HG03442 (cell line): ENCODE measurements at regions not wholly inside any gene's neighbourhood (a gene's known extent, or its start where the extent isn't known, plus 50 kb on each side); places are given as distances from the start of the nearest gene placed in this dataset.

Experiments used
- ATAC-seq: cut with Tn5 transposase; IDR thresholded peaks from one replicate; pipeline ENCODE4 v1.9.1; 2021; ENCODE audit warnings: mild to moderate bottlenecking, moderate library complexity; ENCODE audit not compliant: unreplicated experiment

DNA sequence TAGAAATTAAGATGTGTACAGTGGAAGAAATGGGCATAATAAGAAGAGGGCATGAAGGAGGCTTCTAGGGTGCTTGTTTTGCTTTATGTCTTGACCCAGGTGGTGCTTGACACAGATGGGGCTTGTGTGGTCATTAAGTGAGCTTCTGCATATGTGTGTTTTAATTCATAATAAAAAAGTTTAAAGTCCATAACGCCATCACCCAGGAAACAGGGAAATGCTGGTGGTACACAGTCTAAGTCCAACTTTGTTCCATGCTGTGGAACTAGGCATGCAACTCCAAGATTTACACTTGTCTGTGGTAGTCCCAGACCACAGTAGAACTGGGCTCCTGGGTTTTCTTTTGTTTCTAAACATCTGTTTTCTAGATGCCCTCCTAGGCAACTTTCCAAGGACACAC is 511.9 kb downstream of the MID1IP1 start:
- ATAC-seq: no peak

DNA sequence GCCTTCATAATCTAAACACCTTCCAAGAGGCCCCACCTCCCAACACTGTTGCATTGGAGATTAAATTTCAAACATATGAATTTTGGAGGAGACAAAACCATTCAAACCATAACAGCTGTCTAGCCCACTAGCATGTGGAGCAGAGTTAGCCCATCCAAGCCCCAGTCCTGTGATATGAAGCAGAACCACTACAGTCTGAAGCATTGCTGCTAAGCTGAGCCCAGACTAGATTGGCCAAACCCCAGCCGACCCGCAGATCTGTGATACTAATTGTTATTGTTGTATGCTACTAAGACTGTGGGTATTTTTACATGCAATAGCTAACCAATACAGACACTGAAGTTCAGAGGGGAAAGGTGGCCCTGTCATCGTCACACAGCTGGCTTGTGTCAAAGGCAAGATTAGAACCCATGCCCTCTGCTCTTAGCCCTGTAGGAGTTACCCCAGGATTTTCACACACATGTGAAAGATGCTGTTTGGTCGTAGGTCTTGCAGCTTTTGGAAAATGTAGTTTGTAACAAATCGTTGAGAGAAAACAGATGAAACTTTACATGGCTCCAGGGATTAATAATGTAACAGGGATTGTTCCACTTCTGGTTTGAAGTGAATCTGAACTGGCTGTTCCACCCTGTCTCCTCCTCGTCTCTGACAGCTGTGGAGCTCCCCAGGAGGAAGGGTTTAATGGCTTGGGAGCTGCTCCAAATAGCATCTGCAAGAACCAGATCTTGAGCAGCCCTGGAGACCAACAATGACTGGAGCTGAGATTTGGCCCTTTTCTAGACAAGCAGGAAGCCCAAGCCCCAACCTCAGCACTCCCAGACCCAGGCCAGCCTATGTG is 517.5 kb downstream of the MID1IP1 start:
- ATAC-seq: no peak

DNA sequence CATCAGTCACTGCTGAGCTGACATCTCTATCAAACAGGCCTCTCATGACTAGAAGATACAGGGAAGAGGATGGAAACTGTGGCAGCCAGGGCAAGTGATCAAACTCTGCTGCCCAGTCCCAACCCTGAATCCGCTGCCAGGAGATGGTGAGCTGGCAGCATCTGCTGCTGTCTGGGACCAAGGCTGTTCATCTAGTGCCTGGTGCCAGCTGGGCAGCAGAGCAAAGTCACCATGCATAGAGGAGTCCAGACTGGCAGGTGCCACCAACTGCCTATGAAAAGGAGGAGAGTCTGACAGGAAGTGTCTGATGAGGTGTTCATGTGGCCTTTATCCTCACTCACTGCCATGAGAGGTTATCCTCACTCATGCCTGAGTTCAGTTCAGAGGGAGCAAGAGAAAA is 518.9 kb downstream of the MID1IP1 start:
- ATAC-seq: no peak

DNA sequence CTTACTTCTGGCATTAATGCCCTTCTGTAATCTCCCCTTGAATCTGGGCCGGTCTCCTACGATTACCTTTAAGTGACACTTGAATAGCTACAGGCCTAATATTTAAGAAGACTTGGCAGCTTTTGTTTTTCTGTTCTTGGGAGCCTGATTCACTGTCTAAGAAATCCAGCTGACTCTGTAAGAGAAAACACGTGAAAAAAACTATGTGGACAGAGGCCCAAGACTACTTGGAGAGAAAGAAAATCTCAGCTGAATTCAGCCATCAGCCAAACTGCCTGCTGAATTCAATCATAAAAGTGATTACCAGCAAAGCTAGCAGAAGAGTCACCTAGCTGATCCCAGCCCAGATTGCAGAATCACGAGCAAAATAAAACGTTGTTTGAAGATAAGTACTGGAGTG is 521.2 kb downstream of the MID1IP1 start:
- ATAC-seq: no peak

DNA sequence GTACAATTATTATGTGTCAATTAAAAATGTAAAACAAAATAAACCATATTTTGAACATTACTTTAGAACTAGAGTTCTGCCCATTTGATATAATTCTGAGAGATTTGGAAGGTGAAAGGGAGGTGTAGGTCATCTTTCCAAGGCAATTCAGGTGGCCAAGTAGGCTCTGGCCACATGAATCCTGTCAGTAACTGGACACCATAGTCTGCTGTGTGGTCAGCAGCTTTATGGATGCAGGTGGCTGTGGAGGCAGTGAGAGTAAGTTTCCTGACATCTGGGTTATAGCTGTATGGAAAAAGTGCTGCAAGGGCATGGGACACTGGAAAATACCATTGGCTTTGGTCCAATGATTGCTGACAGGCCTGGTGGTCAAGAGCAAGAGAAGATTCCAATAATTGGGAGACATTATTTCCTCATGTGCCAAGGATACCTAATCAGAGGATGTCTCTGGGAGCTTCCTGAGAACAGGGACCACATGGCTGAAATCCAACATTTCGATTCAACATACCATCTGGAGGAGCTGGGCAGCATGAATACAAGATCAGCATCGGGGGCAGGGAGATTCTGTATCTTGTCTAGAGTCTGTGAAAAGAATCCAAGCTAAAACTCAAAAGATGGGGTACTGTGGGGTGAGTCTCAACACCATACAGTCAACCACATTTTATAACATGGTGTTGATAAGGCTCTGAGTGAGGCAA is 523.1 kb downstream of the MID1IP1 start:
- no peak for ATAC-seq

DNA sequence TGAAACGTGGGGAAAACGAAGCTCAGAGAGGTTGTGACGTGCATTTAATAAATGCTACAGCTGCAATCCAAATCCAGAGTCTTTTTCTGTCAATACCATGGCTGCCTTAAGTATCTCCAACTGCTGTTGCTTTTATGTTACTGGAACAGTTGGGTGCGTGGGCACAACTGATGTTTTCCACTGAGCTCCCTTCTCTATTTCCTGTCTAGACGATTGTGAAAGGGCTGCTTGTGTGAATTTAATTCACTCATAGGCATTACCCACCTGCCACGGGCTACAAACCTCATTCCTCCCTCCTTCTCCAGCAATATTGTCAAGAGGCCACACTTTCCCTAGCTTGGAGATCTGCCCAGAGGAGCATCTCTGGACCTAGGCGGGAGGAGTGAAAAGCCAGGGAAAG is 526.0 kb downstream of the MID1IP1 start:
- no peak for ATAC-seq

DNA sequence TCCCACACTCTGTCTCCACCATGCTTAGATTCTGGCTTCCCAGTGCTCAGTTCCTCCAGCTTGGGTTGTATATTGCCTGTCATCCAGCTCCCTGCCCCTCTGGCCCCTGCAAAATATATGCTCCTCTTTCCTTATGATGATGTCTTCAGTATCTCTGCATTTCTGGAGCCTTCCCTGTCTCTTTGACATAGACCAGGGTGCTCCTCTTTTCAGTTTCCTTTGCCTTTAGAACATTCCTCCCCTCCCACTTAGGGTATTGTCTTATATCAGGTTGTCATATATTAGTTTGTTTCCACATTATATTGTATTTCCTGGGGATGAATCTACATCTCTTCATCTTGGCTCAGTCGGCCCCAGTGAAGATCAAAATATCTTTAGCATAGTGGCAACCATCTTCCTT is 526.4 kb downstream of the MID1IP1 start:
- no peak for ATAC-seq

DNA sequence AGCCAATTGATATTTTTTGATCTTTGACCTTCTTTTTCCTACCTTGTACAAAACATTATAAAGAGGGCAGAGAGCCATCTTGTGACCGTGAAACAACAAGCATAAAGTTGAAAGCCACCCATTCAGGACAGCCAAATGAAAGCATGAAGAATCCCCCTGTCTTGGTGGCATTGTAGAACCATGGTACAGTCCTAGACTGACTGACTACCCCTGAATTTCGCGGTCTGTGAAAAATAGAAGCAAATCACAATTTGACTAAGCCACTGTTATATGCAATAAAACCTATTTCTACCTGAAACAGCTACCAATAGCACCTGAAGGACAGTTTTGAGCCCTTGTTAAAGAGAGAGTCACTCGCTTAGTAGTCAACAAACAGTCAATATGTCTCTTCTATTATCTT is 527.4 kb downstream of the MID1IP1 start:
- no peak for ATAC-seq

DNA sequence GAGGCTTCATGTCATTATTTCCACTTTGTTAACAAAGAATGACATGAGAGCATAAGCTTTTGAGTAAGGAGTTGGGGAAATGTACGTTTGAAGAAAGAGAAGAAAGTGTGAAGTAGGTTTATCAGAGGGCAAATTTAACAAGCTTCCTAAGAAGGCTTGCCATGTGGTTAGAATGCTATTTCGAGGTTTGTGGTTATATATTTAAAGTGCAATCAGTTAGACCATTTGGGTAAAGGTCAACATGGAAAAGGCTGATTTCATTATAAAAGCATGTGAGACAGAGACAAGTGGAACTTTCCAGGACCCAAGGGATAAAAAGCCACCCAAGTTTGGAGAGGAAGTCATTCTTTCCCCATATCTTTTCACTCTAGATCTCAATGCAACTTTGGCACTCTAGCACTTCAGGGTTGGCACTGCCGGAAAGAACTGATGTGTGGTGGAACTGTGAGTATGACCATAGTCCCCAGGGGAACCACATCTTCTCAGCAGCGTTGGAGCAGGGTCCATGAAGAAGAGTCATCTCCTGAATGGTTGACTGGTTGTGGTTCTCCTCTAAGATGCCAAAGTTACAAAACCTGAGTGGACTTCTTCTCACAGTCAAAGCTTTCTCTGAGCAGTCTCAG is 529.9 kb downstream of the MID1IP1 start:
- peak; percentile 78 for ATAC-seq

DNA sequence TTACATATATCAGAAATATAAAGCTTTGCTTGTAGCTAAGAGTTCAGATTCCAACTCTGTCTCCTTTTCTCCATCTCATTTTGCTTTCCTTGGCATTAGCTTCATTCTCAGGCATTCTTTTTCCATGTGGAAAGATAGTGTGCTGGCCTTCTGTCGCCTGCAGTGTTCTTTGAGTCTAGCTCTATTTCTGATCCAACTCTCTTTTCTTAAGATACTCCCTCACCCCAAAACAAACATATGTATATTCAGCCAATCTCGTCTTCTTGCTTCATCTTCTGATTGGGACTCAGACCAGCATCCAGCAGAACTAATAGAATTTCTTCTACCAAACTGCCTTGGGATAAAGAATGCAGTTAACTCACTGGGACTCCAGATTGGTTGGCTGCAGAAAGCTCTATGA is 532.2 kb downstream of the MID1IP1 start:
- ATAC-seq: no peak

DNA sequence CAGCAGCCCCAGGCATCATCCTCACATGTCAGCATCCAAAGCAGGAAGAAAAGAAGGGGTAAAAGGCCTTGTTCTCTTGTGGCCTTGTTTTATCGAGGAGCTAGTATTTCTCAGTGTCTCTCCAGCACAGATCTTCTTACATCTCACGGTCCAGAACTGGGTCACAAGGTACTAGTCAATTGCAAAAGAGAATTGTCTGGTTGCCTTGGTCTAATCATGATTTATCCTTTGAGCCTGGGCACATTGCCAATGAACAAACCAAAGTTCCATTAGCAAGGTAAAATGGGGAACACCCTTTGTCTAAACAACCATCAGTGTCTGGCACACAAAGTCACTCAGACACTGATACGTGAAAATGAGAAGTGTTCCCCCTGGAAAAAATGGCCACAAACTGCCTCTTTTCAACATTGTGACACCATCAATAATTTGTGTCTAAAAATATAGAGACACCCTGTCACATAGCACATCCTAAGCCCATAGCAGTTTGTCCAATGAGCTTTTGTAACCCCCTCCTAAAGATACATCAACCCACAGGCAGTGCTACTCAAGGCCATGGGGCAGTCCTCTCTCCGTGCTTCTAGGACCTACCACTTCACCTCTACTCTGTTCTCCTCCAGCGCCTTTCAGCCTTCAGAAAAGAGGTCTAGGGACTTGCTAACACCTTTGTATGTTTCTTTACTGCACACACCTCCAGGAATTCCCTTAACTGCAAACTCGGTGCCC is 534.4 kb downstream of the MID1IP1 start:
- no peak for ATAC-seq

DNA sequence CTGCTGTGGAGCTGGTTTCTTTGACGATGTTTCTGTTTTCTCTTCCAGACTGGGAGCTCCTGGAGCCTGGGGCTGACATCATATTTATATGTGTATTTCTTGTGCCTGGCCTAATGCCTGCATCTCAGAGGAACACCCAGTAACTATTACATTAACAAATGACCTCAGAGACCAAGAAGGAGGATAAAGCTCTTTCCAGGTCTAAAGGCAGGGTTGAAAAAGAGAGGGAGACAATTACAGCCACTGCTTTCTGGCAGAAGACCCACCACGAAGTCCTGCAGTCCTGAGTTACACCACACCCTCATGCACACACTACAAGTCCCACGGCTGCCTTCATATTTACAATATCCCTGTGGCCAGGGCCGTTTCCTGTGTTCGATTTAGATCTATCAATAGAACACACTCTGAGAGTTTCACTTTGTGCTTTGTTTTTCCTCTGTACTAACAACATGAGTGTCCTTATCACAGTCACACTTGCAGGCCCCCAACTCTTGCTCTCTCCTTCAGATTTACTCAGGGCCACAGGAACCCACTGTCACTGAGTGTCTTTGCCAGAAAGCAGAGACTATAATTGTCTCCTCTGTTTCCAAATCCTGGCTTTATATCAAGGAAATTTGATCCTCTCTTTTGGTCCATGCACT is 535.5 kb downstream of the MID1IP1 start:
- peak; percentile 83 for ATAC-seq

DNA sequence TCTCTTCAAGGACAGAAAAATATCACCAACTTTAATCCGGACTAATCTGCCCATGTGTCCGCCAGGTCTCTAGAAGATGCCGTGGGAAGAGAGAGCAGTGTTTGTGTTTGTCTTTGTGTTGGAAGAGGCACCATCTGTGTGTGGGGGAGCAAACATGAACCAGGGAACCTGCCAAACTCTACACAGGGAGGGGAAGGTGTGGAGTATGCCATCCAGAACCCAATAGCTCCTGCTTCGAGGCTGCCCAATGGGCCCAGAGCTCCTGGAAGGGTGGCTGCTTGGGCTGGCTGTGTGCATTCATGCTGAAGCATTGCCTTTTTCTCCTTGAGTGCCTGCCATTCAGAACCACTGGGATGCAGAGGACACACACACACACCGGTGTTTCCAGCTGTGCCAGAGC is 536.2 kb downstream of the MID1IP1 start:
- ATAC-seq: no peak

DNA sequence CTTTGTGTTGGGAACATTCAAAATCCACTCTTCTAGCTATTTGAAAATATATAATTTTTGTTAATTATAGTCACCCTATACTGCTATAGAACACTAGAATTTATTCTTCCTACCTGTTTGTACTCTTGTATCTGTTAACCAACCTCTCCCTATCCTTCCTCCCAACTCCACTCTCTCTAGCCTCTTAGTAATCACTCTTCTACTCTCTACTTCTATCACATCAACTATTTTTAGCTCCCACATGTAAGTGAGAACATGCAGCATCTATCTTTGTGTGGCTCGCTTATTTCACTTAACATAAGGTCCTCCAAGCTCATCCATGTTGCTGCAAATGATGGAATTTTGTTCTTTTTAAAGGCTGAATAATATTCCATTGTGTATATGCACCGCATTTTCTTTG is 537.3 kb downstream of the MID1IP1 start:
- no peak for ATAC-seq

DNA sequence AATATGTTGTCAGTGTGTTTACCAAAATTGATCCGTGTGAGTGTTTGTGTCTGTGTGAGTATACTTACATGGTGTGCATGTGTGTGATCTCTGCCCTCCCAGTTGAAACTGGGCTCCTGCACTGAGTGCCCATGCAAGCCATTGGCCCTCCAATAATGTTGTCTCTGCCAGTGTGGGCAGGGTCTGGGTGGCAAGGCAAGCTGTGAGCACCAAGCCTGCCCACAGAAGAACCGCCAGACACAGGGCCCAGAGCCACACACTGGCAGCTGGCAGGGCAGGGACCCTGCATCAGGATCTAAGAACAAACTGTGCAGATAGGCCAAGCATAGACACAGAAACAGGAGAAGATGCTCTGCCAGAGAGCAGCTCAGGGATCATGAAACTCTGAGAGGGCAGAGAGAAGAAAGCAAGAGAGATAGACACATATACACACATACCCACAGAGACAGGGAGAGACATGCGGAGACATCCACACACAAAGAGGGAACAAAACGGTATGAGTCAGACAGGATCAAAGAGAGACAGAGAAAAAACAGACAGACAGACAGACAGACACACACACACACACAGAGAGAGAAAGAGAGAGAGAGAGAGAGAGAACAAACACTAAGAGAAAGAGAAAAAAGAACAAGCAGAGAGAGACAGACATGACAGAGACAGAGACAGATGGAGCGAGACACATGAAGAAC is 555.0 kb downstream of the MID1IP1 start:
- ATAC-seq: no peak

DNA sequence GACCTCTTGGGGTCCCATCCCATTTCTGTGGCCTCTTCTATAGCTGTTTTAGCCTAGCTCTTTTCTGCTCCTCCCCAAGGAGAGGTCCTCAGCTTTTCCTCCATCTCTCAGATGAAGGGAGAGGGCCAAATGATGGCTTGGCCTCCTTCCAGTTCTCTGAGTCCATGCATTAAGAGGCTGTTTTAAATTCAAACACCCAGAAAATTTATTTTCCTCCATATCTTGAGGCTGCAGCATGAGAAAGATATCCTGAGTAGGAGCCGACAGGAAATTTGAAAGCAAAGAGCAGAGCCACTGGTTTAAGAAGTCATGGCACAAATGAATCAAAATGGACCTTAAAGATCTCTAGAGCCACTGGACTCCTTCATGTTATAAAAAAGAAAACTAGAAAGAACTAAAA is 558.8 kb downstream of the MID1IP1 start:
- no peak for ATAC-seq

DNA sequence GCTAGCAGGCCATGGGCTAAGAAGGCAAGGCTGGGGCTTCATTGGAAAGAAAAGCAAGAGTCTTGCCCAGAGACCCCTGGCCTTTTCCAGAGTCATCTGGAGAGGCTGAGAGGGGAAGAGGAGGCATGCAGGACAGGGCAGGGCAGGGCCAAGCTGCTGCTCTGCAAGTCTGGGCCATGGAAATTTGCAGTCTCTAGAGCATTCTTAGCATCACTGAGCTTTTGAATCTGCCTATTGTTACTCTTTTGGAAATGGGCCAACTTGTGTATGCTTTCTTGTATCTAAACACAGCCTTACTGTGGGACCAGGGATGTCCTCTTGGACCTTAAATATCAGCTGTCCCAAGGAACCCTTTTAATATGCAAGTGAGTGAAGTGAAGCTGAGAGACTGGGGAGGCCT is 560.5 kb downstream of the MID1IP1 start:
- ATAC-seq: no peak

DNA sequence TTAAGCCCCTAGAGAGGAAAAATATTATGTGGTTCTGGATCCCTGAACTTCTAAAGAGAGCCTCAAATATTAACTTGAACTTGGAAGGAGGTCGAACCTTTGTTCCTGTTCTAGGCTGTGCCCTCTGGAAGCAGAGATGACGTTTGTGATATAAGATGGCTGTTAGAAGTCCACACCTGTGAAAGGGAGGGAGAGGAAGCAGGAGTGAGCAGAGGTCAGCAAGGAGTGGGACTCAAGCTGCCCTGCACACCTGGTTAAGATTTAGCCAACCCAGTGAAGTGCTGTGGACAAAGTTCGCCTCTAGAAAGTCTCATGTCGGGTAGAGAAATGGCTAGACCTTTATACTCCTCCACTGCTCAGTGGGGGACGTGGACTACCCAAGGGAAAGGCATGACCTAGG is 566.2 kb downstream of the MID1IP1 start:
- ATAC-seq: no peak

DNA sequence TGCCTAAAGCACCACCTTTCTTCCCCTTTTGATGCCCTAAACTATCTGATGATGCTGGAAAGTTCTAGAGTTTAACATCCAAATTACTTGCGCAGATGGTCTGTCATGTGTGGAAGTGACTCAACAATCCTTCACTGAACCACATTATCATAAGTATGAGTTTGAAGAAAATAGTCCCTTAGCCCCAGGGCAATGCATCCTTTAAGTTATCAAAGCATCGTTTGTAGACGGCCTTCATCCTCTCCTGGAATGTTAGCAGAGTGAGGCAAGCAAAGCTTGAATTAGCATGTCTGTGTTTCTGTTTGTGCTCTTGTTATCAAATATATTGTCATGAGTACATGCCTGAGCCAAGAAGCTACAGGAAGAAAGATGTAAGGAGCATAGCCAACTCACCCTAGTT is 570.9 kb downstream of the MID1IP1 start:
- no peak for ATAC-seq

DNA sequence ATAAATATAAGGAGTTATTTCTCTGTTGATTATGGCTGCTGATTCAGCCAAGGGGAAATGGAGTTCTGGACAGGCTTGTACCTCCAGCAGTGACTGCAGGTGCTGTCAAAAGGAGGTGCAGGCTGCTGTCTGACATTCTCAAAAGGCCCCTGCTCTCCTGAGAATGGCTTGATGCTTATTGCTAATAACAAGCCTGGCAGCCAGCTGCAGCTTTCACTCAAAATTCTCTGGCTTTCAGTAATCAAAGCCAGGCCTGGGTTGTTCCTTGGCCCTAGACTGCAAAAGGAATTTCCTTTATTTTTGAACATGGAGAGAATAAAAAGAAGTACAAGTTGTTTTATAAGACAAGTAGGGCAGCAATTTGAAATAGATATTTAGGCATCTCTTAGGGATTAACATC is 575.9 kb downstream of the MID1IP1 start:
- ATAC-seq: no peak
